Renal pelvis (tissue), 1 donor: ENCODE measurements at regions not wholly inside any gene's neighbourhood (a gene's known extent, or its start where the extent isn't known, plus 50 kb on each side); places are given as distances from the start of the nearest gene placed in this dataset.

Source experiments
- DNase-seq: peaks from one replicate; pipeline ENCODE4 v3.0.0-alpha.2; 2013

GRCh38 chr11:109864151-109864661 lies 229.0 kb upstream of the ZC3H12C start:
- DNase-seq: no peak

GRCh38 chr11:109864834-109865547 lies 228.2 kb upstream of the ZC3H12C start:
- no peak for DNase-seq

DNA sequence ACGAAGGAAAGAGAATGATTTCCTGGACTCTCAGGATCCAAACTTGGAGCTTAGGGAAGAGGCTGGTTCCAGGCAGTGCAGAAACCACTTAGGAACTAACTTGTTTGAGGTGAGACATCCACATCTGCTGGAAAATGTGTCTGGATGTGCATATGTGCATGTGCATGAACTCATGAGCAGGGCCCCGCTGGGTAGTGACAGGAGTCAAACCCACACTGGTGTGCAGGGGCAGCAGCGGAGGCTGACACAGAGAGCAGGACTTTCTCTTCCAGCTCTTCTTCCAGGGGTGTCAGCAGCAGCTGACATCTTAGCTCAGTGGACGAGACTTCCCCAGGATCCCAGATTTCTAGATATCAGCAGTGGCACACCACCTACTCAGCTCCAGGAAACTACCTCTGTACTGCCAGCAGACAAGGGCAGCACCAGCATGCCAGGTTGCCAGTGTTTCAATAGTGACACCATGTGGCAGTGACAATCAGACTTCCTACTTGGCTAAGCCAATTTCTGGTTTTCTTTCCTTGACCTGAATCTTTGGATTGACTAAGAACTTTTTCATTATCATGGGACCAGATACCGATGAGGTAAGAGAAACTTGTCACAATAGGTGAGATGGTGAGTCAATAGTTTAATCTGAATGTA lies 227.5 kb upstream of the ZC3H12C start:
- no peak for DNase-seq

DNA sequence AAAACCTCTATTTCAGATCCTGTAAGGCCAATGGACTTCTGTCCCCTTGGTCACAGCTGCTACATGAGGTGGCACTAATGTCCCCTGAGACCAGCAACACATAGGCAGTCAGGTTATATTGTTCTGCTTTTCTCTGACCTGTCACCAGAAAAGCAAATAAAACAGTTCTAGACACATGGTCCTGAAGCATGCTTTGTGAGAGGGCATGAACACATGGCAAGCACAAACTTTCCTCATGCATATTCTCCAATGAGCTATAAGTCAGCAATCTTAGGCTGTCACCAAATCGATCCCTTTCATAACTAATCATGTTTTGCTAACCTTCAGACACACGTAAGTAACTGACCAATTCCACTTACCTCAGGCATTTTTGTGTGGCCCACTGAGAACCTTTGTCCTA lies 225.4 kb upstream of the ZC3H12C start:
- DNase-seq: no peak

DNA sequence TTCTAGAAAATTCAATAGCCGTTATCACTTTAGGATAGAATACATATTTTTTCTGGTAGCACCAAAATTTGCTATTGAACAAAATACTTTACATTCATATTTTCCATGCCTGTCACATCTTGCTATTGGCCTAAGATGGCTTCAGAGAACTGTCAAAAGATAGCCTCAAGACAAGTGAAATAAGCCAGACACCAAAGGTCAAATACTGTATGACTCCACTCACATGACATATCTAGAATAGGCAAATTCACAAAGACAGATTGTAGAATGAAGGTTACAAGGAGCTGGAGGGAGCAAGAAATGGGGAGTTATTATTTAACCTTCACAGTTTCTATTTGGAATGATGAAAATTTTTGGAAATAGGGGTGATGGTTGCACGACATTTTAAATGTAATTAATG lies 223.7 kb upstream of the ZC3H12C start:
- DNase-seq: no peak

DNA sequence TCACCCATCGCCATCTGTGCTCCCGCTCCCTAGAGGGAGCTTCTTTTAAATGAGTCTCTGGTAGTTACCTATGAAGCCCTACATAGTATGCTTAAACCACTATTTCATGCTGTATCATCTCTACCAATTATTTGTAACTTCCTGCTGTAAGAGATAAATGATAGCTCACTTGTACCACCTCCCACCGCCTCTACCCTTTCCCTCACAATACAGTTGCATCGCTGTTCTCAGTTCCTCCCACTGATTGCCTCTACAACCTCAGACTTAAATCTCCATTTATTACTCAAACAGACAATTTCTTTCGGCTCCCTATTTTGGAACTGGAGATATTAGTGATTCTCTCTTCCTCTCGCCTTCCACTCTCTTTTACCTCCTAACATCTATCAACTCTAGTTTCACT lies 222.9 kb upstream of the ZC3H12C start:
- no peak for DNase-seq

- DNase-seq: no peak
These were observed 216.1 kb upstream of the ZC3H12C start for GRCh38 chr11:109877043-109877442.

GRCh38 chr11:109884501-109884900 lies 208.7 kb upstream of the ZC3H12C start:
- no peak for DNase-seq

GRCh38 chr11:109885006-109885405 lies 208.2 kb upstream of the ZC3H12C start:
- DNase-seq: no peak

DNA sequence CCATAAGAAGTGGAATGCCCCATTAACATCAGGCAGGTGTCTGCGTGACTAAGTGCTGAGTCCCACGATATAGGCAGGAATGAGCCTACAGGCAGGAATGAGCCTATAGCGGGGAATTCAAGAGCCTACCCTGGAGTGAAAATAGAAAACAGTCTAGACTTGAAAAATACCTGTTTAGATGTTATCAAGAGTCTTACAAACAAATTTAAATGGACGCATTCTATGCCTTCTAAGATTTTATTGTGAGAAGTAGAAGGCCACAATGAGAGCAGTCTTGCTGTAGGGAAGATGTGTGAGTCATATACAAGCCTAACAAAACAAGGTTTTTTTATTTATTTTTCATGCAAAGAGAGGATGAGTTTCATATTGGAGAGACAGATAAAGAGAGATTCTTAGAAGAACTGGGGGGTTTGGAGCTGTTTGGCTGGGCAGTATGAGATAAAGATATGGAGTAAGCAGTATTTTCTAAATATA lies 200.8 kb upstream of the ZC3H12C start:
- no peak for DNase-seq

DNA sequence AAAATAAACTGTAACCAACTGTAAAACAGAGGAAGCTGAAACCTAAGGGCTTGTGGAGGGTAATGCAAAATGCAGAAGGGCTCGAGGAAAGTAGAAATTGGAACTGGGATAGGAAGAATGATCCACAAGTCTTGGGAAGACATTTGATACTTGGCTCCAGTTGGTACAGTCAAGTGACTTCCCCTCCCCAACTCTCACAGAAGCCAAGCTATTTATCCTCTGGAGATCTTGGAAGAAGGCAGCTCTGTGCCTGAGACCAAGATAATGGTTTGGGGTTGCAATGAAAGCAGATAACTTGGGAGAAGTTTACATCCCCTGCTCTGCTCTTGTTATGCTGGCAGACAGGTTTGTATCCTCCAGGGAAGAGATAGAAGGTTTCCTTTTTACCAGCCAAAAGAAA lies 198.9 kb upstream of the ZC3H12C start:
- DNase-seq: no peak

- no peak for DNase-seq
These were observed 194.6 kb upstream of the ZC3H12C start for GRCh38 chr11:109898592-109898991.

- no peak for DNase-seq
These were observed 190.3 kb upstream of the ZC3H12C start for GRCh38 chr11:109902764-109903433.

DNA sequence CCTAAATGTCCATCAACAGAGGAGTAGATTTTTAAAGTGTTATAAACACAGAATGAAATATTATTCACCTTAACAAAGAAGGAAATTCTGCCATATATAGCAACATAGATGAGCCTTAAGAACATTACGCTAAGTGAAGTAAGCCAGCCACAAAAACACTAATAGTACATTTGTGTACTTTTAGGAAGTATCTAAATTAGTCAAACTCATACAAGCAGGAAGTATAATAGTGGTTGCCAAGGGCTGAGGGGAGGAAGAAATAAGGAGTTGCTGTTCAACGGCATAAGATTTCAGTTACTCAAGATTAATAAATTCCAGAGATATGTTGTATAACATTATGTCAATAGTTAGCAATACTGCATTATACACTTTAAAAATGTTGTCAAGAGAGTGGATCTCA lies 181.7 kb upstream of the ZC3H12C start:
- DNase-seq: no peak

DNA sequence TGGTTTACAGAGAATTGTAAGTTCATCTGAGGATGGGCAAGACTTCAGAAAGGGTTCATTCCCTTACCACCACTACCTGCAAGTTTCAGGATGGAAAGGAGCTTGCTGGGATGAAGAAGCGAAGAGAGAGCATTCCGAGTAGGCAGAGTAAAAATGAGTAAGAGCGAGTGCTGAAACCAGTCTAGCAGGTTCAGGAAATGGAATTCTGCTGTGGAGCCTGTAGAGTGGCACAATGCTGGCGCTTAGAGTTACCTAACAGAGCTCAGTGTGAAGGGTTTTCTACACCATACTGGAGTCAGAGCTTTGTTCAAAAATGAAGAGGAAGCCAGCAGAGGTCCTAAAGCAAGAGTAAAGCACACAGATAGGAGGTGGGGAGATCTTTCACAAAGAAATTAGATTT lies 179.2 kb upstream of the ZC3H12C start:
- DNase-seq: no peak

GRCh38 chr11:109914809-109915653 lies 178.2 kb upstream of the ZC3H12C start:
- no peak for DNase-seq

GRCh38 chr11:109926941-109927340 lies 166.3 kb upstream of the ZC3H12C start:
- no peak for DNase-seq

GRCh38 chr11:109929308-109929707 lies 163.9 kb upstream of the ZC3H12C start:
- DNase-seq: no peak

DNA sequence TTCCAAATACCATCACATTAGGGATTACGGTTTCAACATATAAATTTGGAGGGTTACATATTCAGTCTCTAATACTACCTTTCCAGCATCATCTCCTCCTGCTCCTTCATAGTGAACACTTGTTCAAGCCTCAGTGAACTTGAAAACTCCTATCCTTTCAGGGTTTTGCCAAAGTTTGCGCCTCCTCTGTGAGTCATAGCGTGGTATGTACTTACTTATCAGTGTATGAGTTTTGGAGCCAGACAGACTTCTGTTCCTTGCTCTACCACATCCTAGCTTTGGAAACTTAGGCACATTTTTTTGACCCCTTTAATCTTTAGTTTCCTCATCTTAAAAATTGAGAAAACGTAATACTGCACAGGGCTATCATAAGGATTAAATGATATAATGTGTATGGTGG lies 160.1 kb upstream of the ZC3H12C start:
- no peak for DNase-seq

DNA sequence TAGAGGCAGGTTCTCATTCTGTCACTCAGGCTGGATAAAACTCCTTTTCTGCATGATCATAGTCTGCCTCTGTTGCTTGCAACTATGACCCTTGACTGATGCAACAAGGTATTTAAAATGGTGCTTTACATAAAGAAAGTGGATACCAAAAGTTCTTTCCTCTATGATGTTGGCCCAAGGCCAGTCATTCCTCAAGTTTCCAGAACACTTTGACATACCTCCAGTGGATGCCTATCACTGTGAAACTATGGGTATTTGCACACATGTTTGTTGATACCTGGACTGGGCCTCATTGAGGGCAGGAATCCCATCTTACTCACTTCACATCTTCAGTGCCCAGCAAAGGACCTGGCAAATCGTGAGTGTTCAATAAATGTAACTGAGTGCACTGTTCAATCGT lies 159.0 kb upstream of the ZC3H12C start:
- no peak for DNase-seq

DNA sequence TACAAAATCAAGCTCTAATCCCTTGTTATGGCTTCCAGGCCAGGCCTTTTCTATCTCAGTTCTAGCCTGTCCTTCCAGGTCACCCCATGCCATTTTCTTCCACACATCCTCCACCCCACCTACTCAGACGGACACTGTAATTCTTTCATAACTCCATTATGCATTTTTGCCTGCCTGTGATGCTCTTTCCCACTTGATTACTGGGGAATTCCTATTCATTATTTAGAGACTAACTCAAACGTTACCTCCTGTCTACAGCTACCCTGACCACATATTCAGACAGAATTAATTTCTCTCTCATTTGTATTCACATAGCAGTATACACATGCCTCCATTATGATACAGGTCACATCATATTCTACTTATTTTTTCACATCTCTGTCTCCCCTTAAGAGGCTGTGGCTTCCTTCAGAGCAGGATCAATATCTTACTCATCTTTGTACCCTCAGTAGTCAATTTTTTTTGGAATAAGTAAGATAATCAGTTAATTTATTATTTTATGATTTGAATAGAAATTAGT lies 156.5 kb upstream of the ZC3H12C start:
- DNase-seq: no peak

GRCh38 chr11:109937968-109938367 lies 155.2 kb upstream of the ZC3H12C start:
- no peak for DNase-seq
